AG09309 (cell line): ENCODE measurements at regions not wholly inside any gene's neighbourhood (a gene's known extent, or its start where the extent isn't known, plus 50 kb on each side); places are given as distances from the start of the nearest gene placed in this dataset.
A peak's percentile ranks its signal among the peaks of the same experiment; 100 is the strongest.

Experiments
- DNase-seq: peaks from one replicate; pipeline ENCODE4 v3.0.0-alpha.2; 2010; ENCODE audit warnings: low read depth
- H3K4me3 ChIP-seq: 2 replicates; pipeline ENCODE4 v1.5.1; 2011; ENCODE audit warnings: mild to moderate bottlenecking, low read depth, low read length, moderate library complexity; ENCODE audit not compliant: control insufficient read depth
- CTCF ChIP-seq: IDR thresholded peaks from 2 replicates; pipeline ENCODE4 v1.5.1; 2011; ENCODE audit warnings: mild to moderate bottlenecking, low read depth, low read length, inconsistent platforms; ENCODE audit not compliant: insufficient read depth, control insufficient read depth; ENCODE audit errors: missing control alignments

- no peak for TF ChIP-seq CTCF
- H3K4me3 ChIP-seq = no peak overlapping the region
- no peak for DNase-seq
Measured at GRCh38 chr2:17162713-17163112, 355.5 kb downstream of the RAD51AP2 start.

GRCh38 chr2:17160594-17160993 is 357.6 kb downstream of the RAD51AP2 start:
- no peak overlapping the region for H3K4me3 ChIP-seq
- DNase-seq = no peak
- no peak for TF ChIP-seq CTCF

- H3K4me3 ChIP-seq = no peak overlapping the region
- no peak for DNase-seq
- TF ChIP-seq CTCF = no peak
Measured at GRCh38 chr2:17156086-17156485, 362.2 kb downstream of the RAD51AP2 start.

- no peak overlapping the region for H3K4me3 ChIP-seq
- TF ChIP-seq CTCF = no peak
- no peak for DNase-seq
Measured at GRCh38 chr2:17149945-17150344, 368.3 kb downstream of the RAD51AP2 start.

- H3K4me3 ChIP-seq = no peak overlapping the region
- peak; percentile 5 for DNase-seq
- TF ChIP-seq CTCF = peak; percentile 82
Measured at GRCh38 chr2:17148407-17149145, 369.7 kb downstream of the RAD51AP2 start.

- no peak for TF ChIP-seq CTCF
- DNase-seq = no peak
- no peak overlapping the region for H3K4me3 ChIP-seq
Measured at GRCh38 chr2:17146358-17146757, 371.9 kb downstream of the RAD51AP2 start.
